IMR-90 (cell line): ENCODE measurements at regions not wholly inside any gene's neighbourhood (a gene's known extent, or its start where the extent isn't known, plus 50 kb on each side); places are given as distances from the start of the nearest gene placed in this dataset.

Experiments used
- ATAC-seq: fragments of 200-7000 bp; cut with Tn5 transposase; 2 replicates; pipeline ENCODE4 v1.9.1; 2020; ENCODE audit warnings: low read depth, mild to moderate bottlenecking, moderate library complexity
- BruUV-seq: library from RNA; stranded (reverse); fragments of 400-500 nt; replicated peaks from 2 replicates; lab custom pipeline; 2021; lab: Mats Ljungman, UMichigan
- CTCF ChIA-PET: fragments of 300-600 bp; formaldehyde crosslinking; extraction: SDS; loops from one replicate; lab custom pipeline; 2021; ENCODE audit warnings: antibody characterized with exemption; lab: Yijun Ruan, JAX
- POLR2A ChIA-PET: fragments of 300-600 bp; sonication (Branson Sonifier 250); formaldehyde crosslinking; loops from one replicate; lab custom pipeline; 2022; ENCODE audit warnings: antibody characterized with exemption; ENCODE audit not compliant: unreplicated experiment; lab: Charles Lee
- DNase-seq: peaks from one replicate; pipeline ENCODE4 v3.0.0; 2013
- H2AFZ ChIP-seq: replicated peaks from 2 replicates; pipeline ENCODE3; 2013; ENCODE audit warnings: low read length, mild to moderate bottlenecking; ENCODE audit not compliant: poor library complexity
- H2AK5ac ChIP-seq: 2 replicates; pipeline ENCODE4 v1.6.1; 2013; ENCODE audit warnings: low read depth, low read length, inconsistent platforms
- H2AK9ac ChIP-seq: replicated peaks from 2 replicates; pipeline ENCODE3; 2013; ENCODE audit warnings: mild to moderate bottlenecking, low read depth, low read length, moderate library complexity; ENCODE audit not compliant: poor library complexity
- H2BK120ac ChIP-seq: 2 replicates; pipeline ENCODE4 v1.6.1; 2013; ENCODE audit warnings: low read depth, low read length, inconsistent platforms
- H2BK15ac ChIP-seq: 3 replicates; pipeline ENCODE4 v1.6.1; 2013; ENCODE audit warnings: low read depth, low read length, inconsistent platforms
- H2BK20ac ChIP-seq: 2 replicates; pipeline ENCODE4 v1.6.1; 2013; ENCODE audit warnings: low read depth, mild to moderate bottlenecking, inconsistent platforms, low read length, moderate library complexity
- H2BK5ac ChIP-seq: 2 replicates; pipeline ENCODE4 v1.6.1; 2013; ENCODE audit warnings: mild to moderate bottlenecking, low read depth, low read length, inconsistent platforms; ENCODE audit not compliant: poor library complexity, severe bottlenecking
- H3K14ac ChIP-seq: replicated peaks from 2 replicates; pipeline ENCODE4 v1.6.1; 2013; ENCODE audit warnings: low read depth, low read length, inconsistent platforms
- H3K18ac ChIP-seq: 2 replicates; pipeline ENCODE4 v1.6.1; 2013; ENCODE audit warnings: low read depth, low read length, control low read depth
- H3K23ac ChIP-seq: 2 replicates; pipeline ENCODE4 v1.6.1; 2013; ENCODE audit warnings: low read depth, low read length, inconsistent platforms
- H3K27ac ChIP-seq: 2 replicates; pipeline ENCODE4 v1.5.1; 2013; ENCODE audit warnings: mild to moderate bottlenecking, control low read depth, low read length; ENCODE audit not compliant: insufficient read depth
- H3K27me3 ChIP-seq: 2 replicates; pipeline ENCODE4 v1.6.1; 2013; ENCODE audit warnings: low read length; ENCODE audit not compliant: control insufficient read depth, insufficient read depth
- H3K36me3 ChIP-seq: 2 replicates; pipeline ENCODE4 v1.6.1; 2013; ENCODE audit warnings: low read length, mixed read lengths; ENCODE audit not compliant: control insufficient read depth, insufficient read depth
- H3K4ac ChIP-seq: 2 replicates; pipeline ENCODE4 v1.6.1; 2013; ENCODE audit warnings: low read depth, low read length, inconsistent platforms
- H3K4me1 ChIP-seq: 2 replicates; pipeline ENCODE4 v1.6.1; 2013; ENCODE audit warnings: low read length, mixed read lengths; ENCODE audit not compliant: control insufficient read depth, insufficient read depth
- H3K4me2 ChIP-seq: 2 replicates; pipeline ENCODE4 v1.6.1; 2013; ENCODE audit warnings: low read depth, mild to moderate bottlenecking, control low read depth, low read length, moderate library complexity
- H3K4me3 ChIP-seq: 2 replicates; pipeline ENCODE4 v1.5.1; 2013; ENCODE audit warnings: low read depth, mild to moderate bottlenecking, control low read depth, low read length, moderate library complexity; ENCODE audit not compliant: insufficient read depth
- H3K56ac ChIP-seq: 2 replicates; pipeline ENCODE4 v1.6.1; 2013; ENCODE audit warnings: low read length, inconsistent platforms; ENCODE audit not compliant: insufficient read depth; ENCODE audit errors: extremely low read depth
- H3K79me1 ChIP-seq, 2 experiments: 2 replicates each; pipeline ENCODE4 v1.6.1; 2013; ENCODE audit warnings: low read length in 2 of 2, inconsistent platforms in 1 of 2, low read depth in 1 of 2
- H3K9ac ChIP-seq: 2 replicates; pipeline ENCODE4 v1.6.1; 2013; ENCODE audit warnings: low read depth, low read length, control low read depth
- H3K9me1 ChIP-seq: 2 replicates; pipeline ENCODE4 v1.6.1; 2013; ENCODE audit warnings: low read length, inconsistent platforms; ENCODE audit not compliant: insufficient read depth
- H3K9me3 ChIP-seq: 2 replicates; pipeline ENCODE4 v1.6.1; 2013; ENCODE audit warnings: low read length; ENCODE audit not compliant: control insufficient read depth, insufficient read depth
- H4K20me1 ChIP-seq: 2 replicates; pipeline ENCODE4 v1.6.1; 2013; ENCODE audit warnings: low read length, inconsistent platforms; ENCODE audit not compliant: insufficient read depth
- H4K5ac ChIP-seq: 2 replicates; pipeline ENCODE4 v1.6.1; 2013; ENCODE audit warnings: mild to moderate bottlenecking, low read depth, low read length, control low read depth
- H4K8ac ChIP-seq, 2 experiments: 2 replicates each; pipeline ENCODE4 v1.6.1; 2013; ENCODE audit warnings: low read depth in 2 of 2, low read length in 2 of 2, control low read depth in 1 of 2, inconsistent platforms in 1 of 2
- H4K91ac ChIP-seq: 2 replicates; pipeline ENCODE4 v1.6.1; 2013; ENCODE audit warnings: low read depth, low read length, inconsistent platforms; ENCODE audit not compliant: insufficient read depth
- BHLHE40 ChIP-seq: fragments of 150-350 bp; IDR thresholded peaks from 2 replicates; pipeline ENCODE4 v1.6.1; 2016; ENCODE audit warnings: mild to moderate bottlenecking, low read depth, low read length
- CHD1 ChIP-seq: IDR thresholded peaks from 2 replicates; pipeline ENCODE4 v1.6.1; 2012; ENCODE audit warnings: low read depth, low read length, improper control_type of control experiment
- MAZ ChIP-seq: IDR thresholded peaks from 2 replicates; pipeline ENCODE4 v1.6.1; 2012; ENCODE audit warnings: low read depth, mild to moderate bottlenecking, low read length, improper control_type of control experiment, moderate library complexity, borderline replicate concordance
- RAD21 ChIP-seq: IDR thresholded peaks from 2 replicates; pipeline ENCODE4 v1.6.1; 2012; ENCODE audit warnings: low read length, improper control_type of control experiment
- RCOR1 ChIP-seq: IDR thresholded peaks from 2 replicates; pipeline ENCODE4 v1.6.1; 2012; ENCODE audit warnings: mild to moderate bottlenecking, low read length, improper control_type of control experiment; ENCODE audit not compliant: insufficient replicate concordance
- RFX5 ChIP-seq: IDR thresholded peaks from 2 replicates; pipeline ENCODE4 v1.8.0; 2012; ENCODE audit warnings: low read depth, mild to moderate bottlenecking, low read length, moderate library complexity
- WGBS, 2 experiments: methylation state at CpG; one replicate each; pipeline versions ENCODE4 v1.1.5 to v1.1.7; 2013; ENCODE audit warnings: missing lambda C conversion rate in 2 of 2; ENCODE audit not compliant: insufficient read length in 1 of 2; ENCODE audit errors: extremely low coverage in 2 of 2; 5-methylcytosine and 5-hydroxymethylcytosine counted together
- dilution Hi-C: fragments of 300-500 bp; cut with HindIII; formaldehyde crosslinking; loops from one replicate; pipeline ENCODE4 v1.14.3; 2018; ENCODE audit warnings: low sequenced_read_pairs; ENCODE audit not compliant: unreplicated experiment
- in situ Hi-C: fragments of 300-500 bp; cut with MboI; formaldehyde crosslinking; loops from 3 replicates; pipeline ENCODE4 v1.14.3; 2019; ENCODE audit warnings: low sequenced_read_pairs, inconsistent platforms, mixed read lengths
- intact Hi-C: fragments of 100-400 bp; cut with micrococcal nuclease; formaldehyde crosslinking; loops from 2 replicates; pipeline ENCODE4 v1.10.0; 2022
- TF ChIP-seq, protein P1 (sequence below): fragments of 150-350 bp; IDR thresholded peaks from 2 replicates; pipeline ENCODE4 v1.6.1; 2017; ENCODE audit warnings: mild to moderate bottlenecking, antibody characterized with exemption, low read length, low read depth
- TF ChIP-seq, protein P2 (sequence below): fragments of 150-350 bp; IDR thresholded peaks from 2 replicates; pipeline ENCODE4 v1.6.1; 2016; ENCODE audit warnings: low read depth, mild to moderate bottlenecking, low read length, moderate library complexity, borderline replicate concordance
- TF ChIP-seq, protein P3 (sequence below): conservative IDR thresholded peaks from 2 replicates; pipeline ENCODE4 v1.5.1; 2012; ENCODE audit warnings: mild to moderate bottlenecking, low read depth, low read length, improper control_type of control experiment

DNA sequence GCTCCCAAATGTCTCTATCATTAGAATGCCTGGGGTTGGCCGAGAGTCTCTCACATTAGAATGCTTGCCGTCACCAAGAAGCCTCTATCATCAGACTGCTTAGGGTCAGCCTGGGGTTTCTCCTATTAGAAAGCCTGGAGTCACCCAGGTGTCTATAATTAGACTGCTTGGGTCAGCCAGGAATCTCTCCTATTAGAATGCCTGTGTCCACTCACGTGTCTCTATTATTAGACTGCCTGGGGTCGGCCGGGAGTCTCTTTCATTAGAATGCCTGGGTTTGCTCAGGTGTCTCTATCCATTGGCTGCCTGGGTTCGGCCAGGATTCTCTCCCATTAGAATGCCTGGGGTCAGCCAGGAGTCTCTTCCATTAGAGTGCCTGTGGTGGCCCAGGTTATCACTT lies 1453.1 kb downstream of the UQCRFS1 start:
- no peak overlapping the region for H3K9ac ChIP-seq
- no TSS peak for BruUV-seq

More for the DNA sequence above, 1453.1 kb downstream of the UQCRFS1 start:
- no peak overlapping the region for H3K23ac ChIP-seq
- dilution Hi-C loops: no loop called here
- POLR2A ChIA-PET: no interaction called here
- no peaks in the 10 kb centered on the region for H3K36me3 ChIP-seq
- H2BK120ac ChIP-seq: no peak overlapping the region
- no peak overlapping the region for H2BK20ac ChIP-seq
- no peak overlapping the region for H3K27ac ChIP-seq
- H3K9me3 ChIP-seq: peaks cover 11% of the 10 kb centered on the region
- CTCF ChIA-PET: no interaction called here
- no peaks in the 10 kb centered on the region for H3K9me1 ChIP-seq
- H3K4me1 ChIP-seq: no peaks in the 10 kb centered on the region
- intact Hi-C loops: no loop called here
- no peak overlapping the region for H2AK9ac ChIP-seq
- DNase-seq (no peak), ATAC-seq (no peak)
- no peaks in the 10 kb centered on the region; a peak in 1 of 4 replicates for H3K79me1 ChIP-seq
- H4K8ac ChIP-seq: no peak overlapping the region
- H4K20me1 ChIP-seq: no peaks in the 10 kb centered on the region
- no peak overlapping the region for H2BK5ac ChIP-seq
- TF ChIP-seq RCOR1: no peak
- no peak for TF ChIP-seq RAD21
- TF ChIP-seq RFX5: no peak
- TF ChIP-seq MAZ: no peak
- TF ChIP-seq, protein P1, sequence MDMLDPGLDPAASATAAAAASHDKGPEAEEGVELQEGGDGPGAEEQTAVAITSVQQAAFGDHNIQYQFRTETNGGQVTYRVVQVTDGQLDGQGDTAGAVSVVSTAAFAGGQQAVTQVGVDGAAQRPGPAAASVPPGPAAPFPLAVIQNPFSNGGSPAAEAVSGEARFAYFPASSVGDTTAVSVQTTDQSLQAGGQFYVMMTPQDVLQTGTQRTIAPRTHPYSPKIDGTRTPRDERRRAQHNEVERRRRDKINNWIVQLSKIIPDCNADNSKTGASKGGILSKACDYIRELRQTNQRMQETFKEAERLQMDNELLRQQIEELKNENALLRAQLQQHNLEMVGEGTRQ: no peak
- TF ChIP-seq BHLHE40: no peak
- TF ChIP-seq, protein P2, sequence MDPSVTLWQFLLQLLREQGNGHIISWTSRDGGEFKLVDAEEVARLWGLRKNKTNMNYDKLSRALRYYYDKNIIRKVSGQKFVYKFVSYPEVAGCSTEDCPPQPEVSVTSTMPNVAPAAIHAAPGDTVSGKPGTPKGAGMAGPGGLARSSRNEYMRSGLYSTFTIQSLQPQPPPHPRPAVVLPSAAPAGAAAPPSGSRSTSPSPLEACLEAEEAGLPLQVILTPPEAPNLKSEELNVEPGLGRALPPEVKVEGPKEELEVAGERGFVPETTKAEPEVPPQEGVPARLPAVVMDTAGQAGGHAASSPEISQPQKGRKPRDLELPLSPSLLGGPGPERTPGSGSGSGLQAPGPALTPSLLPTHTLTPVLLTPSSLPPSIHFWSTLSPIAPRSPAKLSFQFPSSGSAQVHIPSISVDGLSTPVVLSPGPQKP: no peak
- TF ChIP-seq, protein P3, sequence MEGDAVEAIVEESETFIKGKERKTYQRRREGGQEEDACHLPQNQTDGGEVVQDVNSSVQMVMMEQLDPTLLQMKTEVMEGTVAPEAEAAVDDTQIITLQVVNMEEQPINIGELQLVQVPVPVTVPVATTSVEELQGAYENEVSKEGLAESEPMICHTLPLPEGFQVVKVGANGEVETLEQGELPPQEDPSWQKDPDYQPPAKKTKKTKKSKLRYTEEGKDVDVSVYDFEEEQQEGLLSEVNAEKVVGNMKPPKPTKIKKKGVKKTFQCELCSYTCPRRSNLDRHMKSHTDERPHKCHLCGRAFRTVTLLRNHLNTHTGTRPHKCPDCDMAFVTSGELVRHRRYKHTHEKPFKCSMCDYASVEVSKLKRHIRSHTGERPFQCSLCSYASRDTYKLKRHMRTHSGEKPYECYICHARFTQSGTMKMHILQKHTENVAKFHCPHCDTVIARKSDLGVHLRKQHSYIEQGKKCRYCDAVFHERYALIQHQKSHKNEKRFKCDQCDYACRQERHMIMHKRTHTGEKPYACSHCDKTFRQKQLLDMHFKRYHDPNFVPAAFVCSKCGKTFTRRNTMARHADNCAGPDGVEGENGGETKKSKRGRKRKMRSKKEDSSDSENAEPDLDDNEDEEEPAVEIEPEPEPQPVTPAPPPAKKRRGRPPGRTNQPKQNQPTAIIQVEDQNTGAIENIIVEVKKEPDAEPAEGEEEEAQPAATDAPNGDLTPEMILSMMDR: no peak
- no peak for TF ChIP-seq CHD1
- H2BK15ac ChIP-seq: no peak overlapping the region
- no peak overlapping the region for H4K91ac ChIP-seq
- H3K14ac ChIP-seq: no peak overlapping the region
- 100% methylated on average over 1 of the region's 6 CpGs; no CpG with 5 or more reads in 1 of the 2 experiments for WGBS, 2 experiments
- H2AFZ ChIP-seq: no peak overlapping the region
- no peak overlapping the region for H3K18ac ChIP-seq
- H3K4me3 ChIP-seq: no peak overlapping the region
- no peak overlapping the region for H3K4me2 ChIP-seq
- no peak overlapping the region for H4K5ac ChIP-seq
- H3K4ac ChIP-seq: no peak overlapping the region
- H3K56ac ChIP-seq: no peak overlapping the region
- H2AK5ac ChIP-seq: no peak overlapping the region
- in situ Hi-C loops: no loop called here
- no peaks in the 10 kb centered on the region for H3K27me3 ChIP-seq
